Ishikawa (cell line): ENCODE measurements at regions not wholly inside any gene's neighbourhood (a gene's known extent, or its start where the extent isn't known, plus 50 kb on each side); places are given as distances from the start of the nearest gene placed in this dataset.

Experiments
- CEBPB ChIP-seq: IDR thresholded peaks from 2 replicates; pipeline ENCODE4 v1.6.1; 2012
- CREB1 ChIP-seq: IDR thresholded peaks from 2 replicates; pipeline ENCODE4 v1.6.1; 2012; ENCODE audit warnings: low read depth
- EGR1 ChIP-seq: IDR thresholded peaks from 2 replicates; pipeline ENCODE4 v1.6.1; 2012
- EP300 ChIP-seq: IDR thresholded peaks from 2 replicates; pipeline ENCODE4 v1.6.1; 2012; ENCODE audit warnings: borderline replicate concordance
- FOXM1 ChIP-seq: IDR thresholded peaks from 2 replicates; pipeline ENCODE4 v1.6.1; 2012; ENCODE audit warnings: low read depth, borderline replicate concordance
- NFIC ChIP-seq: IDR thresholded peaks from 2 replicates; pipeline ENCODE4 v1.6.1; 2012
- RAD21 ChIP-seq: IDR thresholded peaks from 2 replicates; pipeline ENCODE4 v1.6.1; 2012; ENCODE audit warnings: low read depth
- TAF1 ChIP-seq: IDR thresholded peaks from 2 replicates; pipeline ENCODE4 v1.6.1; 2012; ENCODE audit warnings: low read depth, mild to moderate bottlenecking
- TCF12 ChIP-seq: IDR thresholded peaks from 2 replicates; pipeline ENCODE4 v1.6.1; 2012; ENCODE audit warnings: low read depth
- TEAD4 ChIP-seq: IDR thresholded peaks from 2 replicates; pipeline ENCODE4 v1.6.1; 2012
- USF1 ChIP-seq: IDR thresholded peaks from 2 replicates; pipeline ENCODE4 v1.6.1; 2012
- YY1 ChIP-seq: IDR thresholded peaks from 2 replicates; pipeline ENCODE4 v1.6.1; 2012; ENCODE audit warnings: low read depth
- ZBTB7A ChIP-seq: IDR thresholded peaks from 2 replicates; pipeline ENCODE4 v1.6.1; 2012; ENCODE audit warnings: low read depth
- TF ChIP-seq, protein P1 (sequence below): IDR thresholded peaks from 2 replicates; pipeline ENCODE4 v1.6.1; 2012; ENCODE audit warnings: low read depth, mild to moderate bottlenecking
- TF ChIP-seq, protein P2 (sequence below): IDR thresholded peaks from 2 replicates; pipeline ENCODE4 v1.6.1; 2012

- TF ChIP-seq ZBTB7A (no peak), CEBPB (no peak), FOXM1 (no peak), YY1 (no peak), NFIC (no peak), RAD21 (no peak), USF1 (no peak), EP300 (no peak), TEAD4 (no peak), TAF1 (no peak), CREB1 (no peak), TCF12 (no peak)
- TF ChIP-seq, protein P1, sequence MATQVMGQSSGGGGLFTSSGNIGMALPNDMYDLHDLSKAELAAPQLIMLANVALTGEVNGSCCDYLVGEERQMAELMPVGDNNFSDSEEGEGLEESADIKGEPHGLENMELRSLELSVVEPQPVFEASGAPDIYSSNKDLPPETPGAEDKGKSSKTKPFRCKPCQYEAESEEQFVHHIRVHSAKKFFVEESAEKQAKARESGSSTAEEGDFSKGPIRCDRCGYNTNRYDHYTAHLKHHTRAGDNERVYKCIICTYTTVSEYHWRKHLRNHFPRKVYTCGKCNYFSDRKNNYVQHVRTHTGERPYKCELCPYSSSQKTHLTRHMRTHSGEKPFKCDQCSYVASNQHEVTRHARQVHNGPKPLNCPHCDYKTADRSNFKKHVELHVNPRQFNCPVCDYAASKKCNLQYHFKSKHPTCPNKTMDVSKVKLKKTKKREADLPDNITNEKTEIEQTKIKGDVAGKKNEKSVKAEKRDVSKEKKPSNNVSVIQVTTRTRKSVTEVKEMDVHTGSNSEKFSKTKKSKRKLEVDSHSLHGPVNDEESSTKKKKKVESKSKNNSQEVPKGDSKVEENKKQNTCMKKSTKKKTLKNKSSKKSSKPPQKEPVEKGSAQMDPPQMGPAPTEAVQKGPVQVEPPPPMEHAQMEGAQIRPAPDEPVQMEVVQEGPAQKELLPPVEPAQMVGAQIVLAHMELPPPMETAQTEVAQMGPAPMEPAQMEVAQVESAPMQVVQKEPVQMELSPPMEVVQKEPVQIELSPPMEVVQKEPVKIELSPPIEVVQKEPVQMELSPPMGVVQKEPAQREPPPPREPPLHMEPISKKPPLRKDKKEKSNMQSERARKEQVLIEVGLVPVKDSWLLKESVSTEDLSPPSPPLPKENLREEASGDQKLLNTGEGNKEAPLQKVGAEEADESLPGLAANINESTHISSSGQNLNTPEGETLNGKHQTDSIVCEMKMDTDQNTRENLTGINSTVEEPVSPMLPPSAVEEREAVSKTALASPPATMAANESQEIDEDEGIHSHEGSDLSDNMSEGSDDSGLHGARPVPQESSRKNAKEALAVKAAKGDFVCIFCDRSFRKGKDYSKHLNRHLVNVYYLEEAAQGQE, result no peak
Measured at GRCh38 chr1:194485432-194485831, 1299.0 kb upstream of the B3GALT2 start.

DNA sequence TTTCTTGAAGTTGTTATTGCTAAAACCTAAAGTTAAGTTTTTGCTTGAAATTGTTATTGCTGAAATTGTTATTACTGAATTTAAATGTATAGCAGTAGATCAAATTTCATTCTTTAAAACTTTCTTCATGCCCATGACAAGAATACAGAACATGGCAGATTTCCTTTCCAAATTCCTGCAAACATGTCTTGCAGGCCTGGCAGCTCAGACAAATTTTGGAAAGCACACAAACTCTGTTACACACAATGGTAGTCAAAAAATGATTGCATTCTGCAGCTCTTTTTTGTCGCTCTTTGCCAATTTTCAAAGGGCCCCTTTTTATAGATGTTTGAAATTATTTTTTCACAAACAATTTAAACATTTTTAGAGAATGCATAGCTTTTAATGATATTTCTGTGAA is 1292.3 kb upstream of the B3GALT2 start:
- TF ChIP-seq TAF1 (no peak), EP300 (no peak), YY1 (no peak), ZBTB7A (no peak), RAD21 (no peak), EGR1 (no peak), CEBPB (no peak), NFIC (no peak), CREB1 (no peak), FOXM1 (no peak), TEAD4 (no peak), TCF12 (no peak), USF1 (no peak)
- TF ChIP-seq, protein P1, result no peak
- TF ChIP-seq, protein P2, sequence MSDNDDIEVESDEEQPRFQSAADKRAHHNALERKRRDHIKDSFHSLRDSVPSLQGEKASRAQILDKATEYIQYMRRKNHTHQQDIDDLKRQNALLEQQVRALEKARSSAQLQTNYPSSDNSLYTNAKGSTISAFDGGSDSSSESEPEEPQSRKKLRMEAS, result no peak

- no peak for TF ChIP-seq FOXM1
- no peak for TF ChIP-seq USF1
- TF ChIP-seq, protein P1, result no peak
Measured at GRCh38 chr1:194477908-194478307, 1291.5 kb upstream of the B3GALT2 start.

- TF ChIP-seq NFIC (no peak), YY1 (no peak), TAF1 (no peak), USF1 (no peak)
- TF ChIP-seq, protein P2, result no peak
Measured at GRCh38 chr1:194476872-194477271, 1290.5 kb upstream of the B3GALT2 start.
